Fibroblast of skin of scalp (primary cell): ENCODE measurements at regions not wholly inside any gene's neighbourhood (a gene's known extent, or its start where the extent isn't known, plus 50 kb on each side); places are given as distances from the start of the nearest gene placed in this dataset.

Experiments used
- DNase-seq: peaks from one replicate; pipeline ENCODE4 v3.0.0-alpha.2; 2013

DNA sequence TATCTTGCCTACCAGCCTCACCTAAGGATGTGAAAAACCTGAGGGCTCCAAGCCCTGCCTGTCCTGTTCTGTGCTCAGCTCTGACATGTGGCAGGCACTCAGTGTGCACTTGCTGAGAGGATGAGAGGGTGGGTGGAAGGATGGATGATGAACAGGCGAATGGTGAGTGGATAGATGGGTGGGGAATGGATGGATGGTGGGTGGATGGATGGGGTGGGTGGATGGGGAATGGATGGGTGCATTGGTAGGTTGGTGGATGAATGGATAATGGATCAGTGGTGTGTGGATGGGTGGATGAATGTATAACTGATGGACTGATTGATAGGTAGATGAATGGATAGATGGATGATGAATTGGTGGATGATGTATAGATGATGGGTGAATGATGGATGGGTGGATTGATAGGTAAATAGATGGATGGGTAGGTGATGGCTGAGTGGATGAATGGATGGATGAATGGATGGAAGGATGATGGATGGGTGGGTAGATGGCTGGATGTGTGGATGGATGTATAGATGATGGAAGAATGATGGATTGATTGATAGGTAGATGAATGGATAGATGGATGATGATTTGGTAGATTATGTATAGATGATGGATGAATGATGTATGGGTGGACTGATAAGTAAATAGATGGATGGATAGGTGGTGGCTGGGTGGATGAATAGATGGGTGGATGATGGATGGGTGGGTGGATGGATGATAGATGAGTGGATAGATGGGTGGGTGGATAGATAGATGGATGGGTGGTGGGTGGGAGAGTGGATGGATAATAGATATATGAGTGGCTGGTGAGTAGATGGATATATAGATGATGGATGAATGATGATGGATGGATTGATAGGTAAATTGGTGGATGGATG, 69.3 kb upstream of the NKX1-1 start:
- DNase-seq, result no peak

- DNase-seq, result no peak
These were observed 68.2 kb upstream of the NKX1-1 start for GRCh38 chr4:1474126-1475090.

DNA sequence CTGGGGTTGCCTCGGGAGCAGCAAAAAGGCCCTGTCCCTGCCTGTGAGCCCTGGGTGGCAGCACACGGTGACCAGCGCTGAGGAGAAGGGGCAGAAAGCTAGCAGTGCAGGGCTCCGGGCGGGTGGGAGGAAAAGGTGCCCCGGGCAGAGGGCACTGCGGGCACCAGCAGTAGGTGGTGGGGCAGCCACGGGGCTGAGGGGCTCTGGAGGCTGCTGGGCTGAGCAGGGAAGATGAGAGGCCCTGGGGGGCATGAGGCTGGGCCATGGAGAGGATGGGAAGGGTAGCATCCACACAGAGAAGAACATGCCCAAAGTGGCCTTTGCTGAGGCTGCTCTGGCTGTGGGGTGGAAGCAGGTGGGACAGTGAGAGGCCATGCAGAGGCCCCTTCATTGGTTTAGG, 67.5 kb upstream of the NKX1-1 start:
- no peak for DNase-seq

- DNase-seq, result no peak
These were observed 66.8 kb upstream of the NKX1-1 start for GRCh38 chr4:1472911-1473518.

GRCh38 chr4:1472148-1472797, 66.0 kb upstream of the NKX1-1 start:
- no peak for DNase-seq

- DNase-seq, result no peak
These were observed 65.4 kb upstream of the NKX1-1 start for GRCh38 chr4:1471443-1472147.

GRCh38 chr4:1470816-1471442, 64.7 kb upstream of the NKX1-1 start:
- no peak for DNase-seq

GRCh38 chr4:1470393-1470670, 64.1 kb upstream of the NKX1-1 start:
- DNase-seq, result no peak

DNA sequence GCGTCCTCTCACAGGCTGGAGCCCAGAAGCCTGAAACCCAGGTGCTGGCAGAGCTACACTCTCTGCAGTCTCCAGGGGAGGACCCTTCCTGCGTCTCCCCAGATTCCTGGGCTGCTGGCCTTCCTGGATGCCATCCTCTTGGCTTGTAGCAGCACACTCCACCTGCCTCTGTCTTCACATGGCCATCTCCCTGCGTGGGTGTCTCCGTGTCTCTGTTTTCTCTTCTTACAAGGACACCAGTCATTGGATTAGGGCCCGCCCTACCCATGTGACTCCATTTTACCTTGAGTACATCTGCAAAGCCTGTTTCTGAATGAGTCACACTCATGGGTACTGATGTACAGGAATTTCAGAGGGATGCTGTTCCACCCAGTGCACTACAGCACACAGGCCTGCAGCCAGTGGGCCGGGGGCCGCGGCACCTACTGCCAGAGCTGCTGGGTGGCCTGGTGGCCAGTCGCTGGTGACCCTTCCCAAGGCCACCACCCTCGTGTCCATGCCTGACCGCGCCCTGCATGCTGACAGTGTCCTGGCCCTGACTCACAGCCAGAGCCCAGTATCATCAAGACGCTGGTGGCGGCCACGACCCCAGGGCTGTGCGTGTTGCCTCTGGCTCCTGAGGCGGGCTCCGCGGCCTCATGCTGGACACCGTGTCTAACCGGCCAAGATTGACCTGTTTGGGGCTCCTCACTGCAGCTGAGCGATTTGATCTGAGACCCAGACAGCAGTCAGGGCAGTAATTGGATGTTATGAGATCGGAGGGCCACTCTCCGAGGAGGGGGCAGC, 63.6 kb upstream of the NKX1-1 start:
- DNase-seq, result no peak

DNA sequence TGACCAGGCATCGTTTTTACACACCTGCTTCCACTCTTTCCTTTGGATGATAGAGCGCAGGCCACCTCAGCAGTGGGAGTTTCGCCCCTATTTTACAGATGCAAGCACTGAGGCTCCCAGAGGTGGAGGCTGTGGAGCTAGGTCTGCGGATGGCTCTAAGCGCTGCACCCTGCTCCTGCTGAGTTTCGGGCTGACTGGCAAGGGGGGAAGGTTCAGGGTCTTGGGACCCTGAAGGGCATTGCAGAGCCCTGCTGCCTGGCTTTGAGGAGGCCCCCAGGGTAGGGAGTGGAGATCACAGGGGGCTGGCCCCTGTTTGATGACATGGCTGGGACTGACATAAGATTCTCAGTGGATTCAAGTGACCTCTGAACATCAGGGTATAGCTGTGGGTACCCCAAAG, 62.8 kb upstream of the NKX1-1 start:
- no peak for DNase-seq

DNA sequence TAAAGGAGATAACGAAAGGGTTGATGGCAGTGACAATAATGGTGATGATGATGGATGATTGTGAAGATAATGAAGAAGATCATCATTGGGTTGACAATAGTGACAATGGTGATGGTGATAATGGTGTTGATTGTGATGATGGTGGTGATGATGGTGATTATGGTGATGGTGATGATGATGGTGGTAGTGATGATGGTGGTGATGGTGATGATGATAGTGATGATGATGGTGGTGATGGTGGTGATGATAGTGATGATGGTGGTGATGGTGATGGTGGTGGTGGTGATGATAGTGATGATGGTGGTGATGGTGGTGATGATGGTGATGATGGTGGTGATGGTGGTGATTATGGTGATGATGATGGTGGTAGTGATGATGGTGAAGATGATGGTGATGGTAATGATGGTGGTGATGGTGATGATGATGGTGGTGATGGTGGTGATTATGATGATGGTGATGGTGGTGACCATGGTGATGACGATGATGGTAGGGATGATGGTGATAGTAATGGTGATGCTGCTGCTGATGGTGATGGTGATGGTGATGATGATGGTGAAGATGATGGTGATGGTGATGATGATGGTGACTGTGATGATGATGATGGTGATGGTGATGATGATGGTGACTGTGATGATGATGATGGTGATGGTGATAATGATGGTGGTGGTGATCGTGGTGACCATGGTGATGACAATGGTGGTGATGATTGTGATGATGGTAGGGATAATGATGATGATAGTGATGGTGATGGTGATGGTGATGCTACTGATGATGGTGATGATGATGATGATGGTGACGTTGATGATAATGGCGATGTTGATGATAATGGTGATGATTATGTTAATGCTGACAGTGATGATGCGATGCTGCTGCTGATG, 61.6 kb upstream of the NKX1-1 start:
- no peak for DNase-seq

- DNase-seq, result no peak
These were observed 60.6 kb upstream of the NKX1-1 start for GRCh38 chr4:1466863-1467165.

GRCh38 chr4:1466034-1466862, 60.0 kb upstream of the NKX1-1 start:
- DNase-seq, result no peak

GRCh38 chr4:1465173-1466033, 59.2 kb upstream of the NKX1-1 start:
- DNase-seq, result no peak

DNA sequence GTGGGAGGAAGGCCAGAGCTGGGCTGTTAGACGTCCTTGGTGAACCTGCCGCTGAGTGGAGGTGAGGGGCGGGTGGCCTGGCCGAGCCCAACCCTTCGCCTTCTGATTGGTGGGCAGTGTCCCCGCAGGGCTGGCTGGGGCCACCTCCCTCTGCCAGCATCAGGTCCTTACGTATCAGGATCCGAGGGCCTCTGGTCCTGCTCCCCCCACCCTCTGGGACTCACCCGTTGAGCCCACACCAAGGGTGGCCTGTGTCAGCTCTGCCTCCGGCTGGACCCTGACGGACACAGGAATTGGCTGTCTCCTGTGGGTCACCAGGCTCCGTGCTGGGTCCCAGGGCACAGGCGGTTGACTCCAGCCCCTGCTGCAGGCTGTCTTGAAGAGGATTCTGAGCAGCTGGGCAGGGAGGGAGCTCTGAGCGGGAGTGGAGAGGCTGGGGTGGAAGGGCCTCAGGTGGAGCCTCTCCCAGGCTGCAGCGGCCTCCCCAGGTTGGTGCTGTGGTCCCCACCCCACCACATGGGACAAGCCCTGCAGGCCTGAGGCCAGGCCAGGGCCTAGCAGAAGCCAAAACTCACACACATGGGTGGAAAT, 58.4 kb upstream of the NKX1-1 start:
- DNase-seq, result no peak

DNA sequence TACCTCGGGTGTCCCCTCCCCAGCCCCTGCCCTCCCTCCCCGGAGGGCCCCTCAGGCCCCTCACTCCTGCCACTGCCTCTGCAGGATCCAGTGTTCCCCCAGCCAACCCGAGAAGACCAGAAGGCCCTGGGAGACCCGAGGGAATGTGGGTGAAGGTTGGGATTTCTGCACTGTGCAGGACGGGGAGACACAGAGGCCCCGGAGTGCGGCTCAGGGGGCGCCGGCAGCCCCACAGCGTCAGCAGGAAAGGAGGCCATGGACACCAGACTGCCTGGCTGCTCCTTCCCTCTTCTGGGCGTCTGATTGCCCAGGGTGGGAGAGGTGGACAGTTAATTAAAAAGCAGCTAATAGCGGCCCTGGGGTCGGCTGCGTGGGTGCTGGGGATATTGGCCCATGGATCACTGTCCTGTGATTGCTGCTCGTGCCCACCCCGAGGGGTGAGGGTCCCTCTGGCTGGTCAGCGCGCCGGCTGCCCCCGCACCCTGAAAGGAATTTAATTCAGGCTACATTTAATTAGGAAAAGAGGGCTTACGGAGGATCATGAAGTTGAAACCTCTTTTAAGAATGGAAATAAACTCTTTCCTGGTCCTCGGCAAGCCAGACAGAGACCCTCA, 57.8 kb upstream of the NKX1-1 start:
- DNase-seq, result no peak
